GM23338 (cell line): ENCODE measurements at regions not wholly inside any gene's neighbourhood (a gene's known extent, or its start where the extent isn't known, plus 50 kb on each side); places are given as distances from the start of the nearest gene placed in this dataset.

ENCODE experiments used
- ATAC-seq: fragments of 200-7000 bp; cut with Tn5 transposase; 3 replicates; pipeline ENCODE4 v1.9.1; 2020
- DNase-seq: peaks from one replicate; pipeline ENCODE4 v3.0.0-alpha.2; 2015; ENCODE audit warnings: low spot score
- H2AFZ ChIP-seq: fragments of 200-600 bp; sonication (generic); 2 replicates; pipeline ENCODE4 v1.8.0; 2016; ENCODE audit warnings: antibody characterized with exemption, mild to moderate bottlenecking, moderate library complexity
- H3F3A ChIP-seq: fragments of 200-600 bp; sonication (generic); replicated peaks from 2 replicates; pipeline ENCODE4 v1.8.0; 2017; ENCODE audit warnings: antibody characterized with exemption, mixed run types, low read depth
- H3K27ac ChIP-seq: fragments of 200-600 bp; sonication (generic); 2 replicates; pipeline ENCODE4 v1.6.1; 2016; ENCODE audit warnings: low read depth
- H3K27me3 ChIP-seq: fragments of 200-600 bp; sonication (generic); 2 replicates; pipeline ENCODE4 v1.8.0; 2016; ENCODE audit warnings: mild to moderate bottlenecking, mixed run types, moderate library complexity; ENCODE audit not compliant: insufficient read depth
- H3K36me3 ChIP-seq: fragments of 200-600 bp; sonication (generic); 2 replicates; pipeline ENCODE4 v1.8.0; 2016; ENCODE audit warnings: mild to moderate bottlenecking; ENCODE audit not compliant: insufficient read depth
- H3K4me1 ChIP-seq: fragments of 200-600 bp; sonication (generic); 2 replicates; pipeline ENCODE4 v1.8.0; 2016; ENCODE audit warnings: mild to moderate bottlenecking, moderate library complexity; ENCODE audit not compliant: insufficient read depth
- H3K4me2 ChIP-seq: fragments of 200-600 bp; sonication (generic); 2 replicates; pipeline ENCODE4 v1.7.1; 2017; ENCODE audit warnings: mixed run types
- H3K4me3 ChIP-seq: fragments of 200-600 bp; sonication (generic); 2 replicates; pipeline ENCODE4 v1.6.1; 2016; ENCODE audit warnings: mixed run types
- H3K79me2 ChIP-seq: fragments of 200-600 bp; sonication (generic); replicated peaks from 2 replicates; pipeline ENCODE4 v1.8.0; 2017; ENCODE audit warnings: mild to moderate bottlenecking; ENCODE audit not compliant: insufficient read depth
- H3K9me2 ChIP-seq: fragments of 200-600 bp; sonication (generic); 2 replicates; pipeline ENCODE4 v1.8.0; 2017; ENCODE audit not compliant: insufficient read depth
- H4K20me1 ChIP-seq: fragments of 200-600 bp; sonication (generic); replicated peaks from 2 replicates; pipeline ENCODE4 v1.8.0; 2017; ENCODE audit warnings: mild to moderate bottlenecking; ENCODE audit not compliant: insufficient read depth
- H3K27ac Mint-ChIP-seq: 2 replicates; pipeline ENCODE4 v1.8.0; 2020; ENCODE audit warnings: inconsistent platforms, mild to moderate bottlenecking, moderate library complexity, mixed read lengths
- H3K27me3 Mint-ChIP-seq: 3 replicates; pipeline ENCODE4 v1.8.0; 2022; ENCODE audit warnings: low read depth, mild to moderate bottlenecking, moderate library complexity, mixed read lengths, inconsistent platforms; ENCODE audit not compliant: insufficient read depth, poor library complexity
- H3K36me3 Mint-ChIP-seq: 3 replicates; pipeline ENCODE4 v1.8.0; 2021; ENCODE audit warnings: low read depth, mild to moderate bottlenecking, inconsistent platforms, moderate library complexity, mixed read lengths
- H3K4me1 Mint-ChIP-seq: 3 replicates; pipeline ENCODE4 v1.8.0; 2020; ENCODE audit warnings: mild to moderate bottlenecking, inconsistent platforms, mixed read lengths
- H3K4me3 Mint-ChIP-seq: 3 replicates; pipeline ENCODE4 v1.8.0; 2021; ENCODE audit warnings: moderate library complexity, mild to moderate bottlenecking, inconsistent platforms, mixed read lengths
- H3K9me3 Mint-ChIP-seq: 3 replicates; pipeline ENCODE4 v1.8.0; 2020; ENCODE audit warnings: moderate library complexity, mild to moderate bottlenecking, inconsistent platforms, mixed read lengths
- CREB1 ChIP-seq: fragments of 250-450 bp; sonication (Bioruptor Pico); IDR thresholded peaks from 2 replicates; pipeline ENCODE4 v1.5.0; 2020; ENCODE audit warnings: low read depth, mild to moderate bottlenecking, moderate library complexity
- CTCF ChIP-seq, 2 experiments: fragments of 200-600 bp in 1 of 2; sonication (generic) in 1 of 2; conservative IDR thresholded peaks; 2 replicates each; pipeline versions ENCODE4 v1.5.1 to v1.6.1; 2016 to 2017; ENCODE audit warnings: antibody characterized with exemption in 2 of 2, low read depth in 2 of 2, mild to moderate bottlenecking in 2 of 2, moderate library complexity in 1 of 2
- ETS1 ChIP-seq: IDR thresholded peaks from 2 replicates; pipeline ENCODE4 v1.6.1; 2016; ENCODE audit warnings: antibody characterized with exemption
- EZH2 ChIP-seq: fragments of 200-600 bp; sonication (generic); IDR thresholded peaks from one replicate; pipeline ENCODE4 v1.8.0; 2017; ENCODE audit warnings: antibody characterized with exemption, mild to moderate bottlenecking, low read depth; ENCODE audit not compliant: unreplicated experiment
- EZH2phosphoT487 ChIP-seq: fragments of 200-600 bp; sonication (generic); IDR thresholded peaks from one replicate; pipeline ENCODE4 v1.8.1; 2018; ENCODE audit warnings: antibody characterized with exemption; ENCODE audit not compliant: unreplicated experiment
- JUNB ChIP-seq: IDR thresholded peaks from one replicate; pipeline ENCODE4 v1.6.1; 2016; ENCODE audit warnings: antibody characterized with exemption; ENCODE audit not compliant: unreplicated experiment
- NANOG ChIP-seq: IDR thresholded peaks from 2 replicates; pipeline ENCODE4 v1.6.1; 2016; ENCODE audit warnings: antibody characterized with exemption, borderline replicate concordance
- POLR2AphosphoS5 ChIP-seq: IDR thresholded peaks from 2 replicates; pipeline ENCODE4 v1.6.1; 2016; ENCODE audit warnings: antibody characterized with exemption, low read depth
- STAT1 ChIP-seq: IDR thresholded peaks from one replicate; pipeline ENCODE4 v1.6.1; 2016; ENCODE audit warnings: antibody characterized with exemption; ENCODE audit not compliant: unreplicated experiment
- ZNF114 ChIP-seq: fragments of 250-450 bp; sonication (Bioruptor Pico); IDR thresholded peaks from 2 replicates; pipeline ENCODE4 v1.5.0; 2020; ENCODE audit warnings: mild to moderate bottlenecking, moderate library complexity
- ZNF331 ChIP-seq: fragments of 250-450 bp; sonication (Bioruptor Pico); IDR thresholded peaks from 2 replicates; pipeline ENCODE4 v1.5.0; 2020; ENCODE audit warnings: low read depth, mild to moderate bottlenecking, moderate library complexity
- ZNF462 ChIP-seq: fragments of 250-450 bp; sonication (Bioruptor Pico); IDR thresholded peaks from 2 replicates; pipeline ENCODE4 v1.5.0; 2020; ENCODE audit warnings: mild to moderate bottlenecking, moderate library complexity

GRCh38 chr3:153628591-153628990 is 466.6 kb downstream of the RAP2B start (continued):
- TF ChIP-seq ETS1, result no peak

GRCh38 chr3:153629148-153629547 is 467.1 kb downstream of the RAP2B start:
- Mint-ChIP-seq H3K27ac (no peak overlapping the region), H3K36me3 (no peaks in the 10 kb centered on the region), H3K4me3 (no peak overlapping the region), H3K27me3 (peaks cover 2% of the 10 kb centered on the region), H3K4me1 (peaks cover 5% of the 10 kb centered on the region), H3K9me3 (no peaks in the 10 kb centered on the region)
- Histone ChIP-seq H3F3A (no peaks in the 10 kb centered on the region), H3K4me2 (no peak overlapping the region), H3K9me2 (peaks cover 5% of the 10 kb centered on the region; the same call in 1 of the 2 replicates), H3K36me3 (no peaks in the 10 kb centered on the region), H3K79me2 (no peaks in the 10 kb centered on the region), H3K4me3 (no peak overlapping the region), H4K20me1 (no peaks in the 10 kb centered on the region), H3K27ac (no peak overlapping the region), H3K27me3 (no peaks in the 10 kb centered on the region), H2AFZ (no peak overlapping the region), H3K4me1 (peaks cover 3% of the 10 kb centered on the region; the same call in 1 of the 2 replicates)
- ATAC-seq (no peak), DNase-seq (no peak)
- TF ChIP-seq CTCF (conservative IDR thresholded peaks at IDR 0.05; ENCODE audit: low read depth in 2 of 2) (no peak), CREB1 (CRISPR knock-in tag) (no peak), ETS1 (no peak), EZH2phosphoT487 (no peak), ZNF331 (no peak), ZNF114 (CRISPR knock-in tag) (no peak), NANOG (no peak), EZH2 (no peak), JUNB (no peak), ZNF462 (CRISPR knock-in tag) (no peak), POLR2AphosphoS5 (no peak), STAT1 (no peak)
